Neural cell (in vitro differentiated cells): ENCODE measurements at regions not wholly inside any gene's neighbourhood (a gene's known extent, or its start where the extent isn't known, plus 50 kb on each side); places are given as distances from the start of the nearest gene placed in this dataset.

ENCODE experiments used
- H2AFZ ChIP-seq: fragments of 200-600, 300-800 bp; sonication (generic), shearing (Covaris generic); 2 replicates; pipeline ENCODE4 v1.6.0; 2014; ENCODE audit warnings: low read depth, mild to moderate bottlenecking, antibody characterized with exemption, low read length, moderate library complexity
- H3F3A ChIP-seq: fragments of 200-600 bp; shearing (Covaris generic); 2 replicates; pipeline ENCODE4 v1.6.1; 2016; ENCODE audit warnings: mild to moderate bottlenecking, moderate library complexity, mixed read lengths, antibody characterized with exemption, low read length; ENCODE audit not compliant: insufficient read depth, poor library complexity, severe bottlenecking
- H3K27ac ChIP-seq: fragments of 200-600, 300-800 bp; sonication (generic), shearing (Covaris generic); 2 replicates; pipeline ENCODE4 v1.5.1; 2014; ENCODE audit warnings: mild to moderate bottlenecking, low read length, moderate library complexity
- H3K27me3 ChIP-seq: fragments of 300-800, 200-600 bp; sonication (generic), shearing (Covaris generic); 2 replicates; pipeline ENCODE4 v1.6.0; 2014; ENCODE audit warnings: mild to moderate bottlenecking, low read depth, low read length, moderate library complexity; ENCODE audit not compliant: insufficient read depth
- H3K36me3 ChIP-seq: fragments of 300-800, 200-600 bp; sonication (generic), shearing (Covaris generic); 2 replicates; pipeline ENCODE4 v1.5.1; 2014; ENCODE audit warnings: mild to moderate bottlenecking, antibody characterized with exemption, low read length, moderate library complexity; ENCODE audit not compliant: insufficient read depth
- H3K4me2 ChIP-seq: fragments of 300-800, 200-600 bp; sonication (generic), shearing (Covaris generic); 2 replicates; pipeline ENCODE4 v1.6.0; 2014; ENCODE audit warnings: mild to moderate bottlenecking, low read length
- H3K4me3 ChIP-seq: fragments of 300-800, 200-600 bp; sonication (generic), shearing (Covaris generic); 2 replicates; pipeline ENCODE4 v1.5.1; 2014; ENCODE audit warnings: mild to moderate bottlenecking, low read length, moderate library complexity
- H3K79me2 ChIP-seq: fragments of 200-600 bp; shearing (Covaris generic); replicated peaks from 2 replicates; pipeline ENCODE4 v1.6.0; 2014; ENCODE audit warnings: mild to moderate bottlenecking, low read length, moderate library complexity; ENCODE audit not compliant: insufficient read depth
- H3K9ac ChIP-seq: fragments of 300-800, 200-600 bp; sonication (generic), shearing (Covaris generic); 2 replicates; pipeline ENCODE4 v1.6.1; 2016; ENCODE audit warnings: mild to moderate bottlenecking, low read length, mixed read lengths
- H3K9me2 ChIP-seq: fragments of 200-600 bp; shearing (Covaris generic); 2 replicates; pipeline ENCODE4 v1.6.1; 2016; ENCODE audit warnings: mild to moderate bottlenecking, low read length, mixed read lengths; ENCODE audit not compliant: insufficient read depth
- H3K9me3 ChIP-seq: fragments of 200-600, 300-800 bp; sonication (generic), shearing (Covaris generic); 2 replicates; pipeline ENCODE4 v1.6.1; 2016; ENCODE audit warnings: mild to moderate bottlenecking, mixed run types, low read length, moderate library complexity, mixed read lengths
- H4K20me1 ChIP-seq: fragments of 200-600 bp; shearing (Covaris generic); 2 replicates; pipeline ENCODE4 v1.6.1; 2016; ENCODE audit warnings: mild to moderate bottlenecking, mixed run types; ENCODE audit not compliant: insufficient read depth
- EP300 ChIP-seq: fragments of 450-650 bp; conservative IDR thresholded peaks from 2 replicates; pipeline ENCODE4 v1.6.1; 2014; ENCODE audit warnings: antibody characterized with exemption, mild to moderate bottlenecking, moderate library complexity; ENCODE audit not compliant: poor library complexity, severe bottlenecking
- EZH2 ChIP-seq: fragments of 200-600, 300-800 bp; shearing (Covaris generic), sonication (generic); IDR thresholded peaks from 2 replicates; pipeline ENCODE4 v1.6.1; 2014; ENCODE audit warnings: antibody characterized with exemption, low read length, borderline replicate concordance, mild to moderate bottlenecking; ENCODE audit not compliant: insufficient read depth, poor library complexity, severe bottlenecking
- MXI1 ChIP-seq: fragments of 450-650 bp; conservative IDR thresholded peaks from 2 replicates; pipeline ENCODE4 v1.6.1; 2014; ENCODE audit warnings: antibody characterized with exemption, mild to moderate bottlenecking; ENCODE audit not compliant: poor library complexity, severe bottlenecking
- POLR2AphosphoS5 ChIP-seq: IDR thresholded peaks from 2 replicates; pipeline ENCODE4 v1.6.1; 2012
- RAD21 ChIP-seq: fragments of 450-650 bp; conservative IDR thresholded peaks from 2 replicates; pipeline ENCODE4 v1.6.1; 2014; ENCODE audit warnings: antibody characterized with exemption, mild to moderate bottlenecking, moderate library complexity
- SMC3 ChIP-seq: fragments of 450-650 bp; conservative IDR thresholded peaks from 2 replicates; pipeline ENCODE4 v1.6.1; 2014; ENCODE audit warnings: antibody characterized with exemption, mild to moderate bottlenecking, moderate library complexity; ENCODE audit not compliant: poor library complexity
- TAF1 ChIP-seq: IDR thresholded peaks from 2 replicates; pipeline ENCODE4 v1.6.1; 2012; ENCODE audit warnings: low read depth
- TF ChIP-seq, protein P1 (sequence below): fragments of 450-650 bp; IDR thresholded peaks from 2 replicates; pipeline ENCODE4 v1.5.1; 2014; ENCODE audit warnings: antibody characterized with exemption, mild to moderate bottlenecking, moderate library complexity; ENCODE audit not compliant: poor library complexity, severe bottlenecking
- TF ChIP-seq, protein P2 (sequence below): IDR thresholded peaks from 2 replicates; pipeline ENCODE4 v1.6.1; 2012; ENCODE audit warnings: borderline replicate concordance

DNA sequence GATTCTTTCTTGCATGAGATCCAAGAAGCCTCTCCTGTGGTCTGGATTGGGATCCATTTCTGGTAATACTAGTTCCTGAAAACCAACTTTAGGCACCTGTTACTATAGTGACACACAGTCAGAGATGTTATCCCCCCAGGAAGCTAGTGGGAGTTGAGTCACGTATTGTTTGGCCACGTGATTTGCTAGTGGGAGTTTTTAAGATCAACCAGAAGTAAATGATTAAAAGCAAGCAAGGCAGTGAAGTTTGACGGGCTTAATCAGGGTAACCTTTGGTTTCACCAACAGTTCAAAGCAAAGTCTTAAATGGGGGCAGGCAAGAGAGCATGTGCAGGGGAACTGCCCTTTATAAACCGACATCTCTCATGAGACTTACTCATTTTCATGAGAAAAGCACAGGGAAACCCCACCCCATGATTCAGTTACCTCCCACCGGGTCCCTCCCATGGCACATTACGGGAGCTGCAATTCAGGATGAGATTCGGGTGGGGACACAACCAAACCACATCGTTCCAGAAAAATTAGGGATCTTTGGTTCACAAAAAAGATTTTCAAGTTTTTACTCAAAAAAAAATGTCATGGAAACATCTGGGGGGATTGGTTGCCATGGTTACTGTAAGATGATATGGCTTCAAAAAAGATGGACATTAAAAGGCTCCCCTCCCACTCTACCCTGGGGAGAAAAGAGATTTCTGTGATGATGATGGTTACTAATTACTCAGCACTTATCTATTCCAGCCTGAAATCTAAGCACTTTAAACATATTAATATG, 483.1 kb upstream of the ERCC4 start:
- no peaks in the 10 kb centered on the region for H3K27me3 ChIP-seq
- H3K79me2 ChIP-seq, result no peaks in the 10 kb centered on the region
- no peaks in the 10 kb centered on the region for H3F3A ChIP-seq
- TF ChIP-seq, protein P1, sequence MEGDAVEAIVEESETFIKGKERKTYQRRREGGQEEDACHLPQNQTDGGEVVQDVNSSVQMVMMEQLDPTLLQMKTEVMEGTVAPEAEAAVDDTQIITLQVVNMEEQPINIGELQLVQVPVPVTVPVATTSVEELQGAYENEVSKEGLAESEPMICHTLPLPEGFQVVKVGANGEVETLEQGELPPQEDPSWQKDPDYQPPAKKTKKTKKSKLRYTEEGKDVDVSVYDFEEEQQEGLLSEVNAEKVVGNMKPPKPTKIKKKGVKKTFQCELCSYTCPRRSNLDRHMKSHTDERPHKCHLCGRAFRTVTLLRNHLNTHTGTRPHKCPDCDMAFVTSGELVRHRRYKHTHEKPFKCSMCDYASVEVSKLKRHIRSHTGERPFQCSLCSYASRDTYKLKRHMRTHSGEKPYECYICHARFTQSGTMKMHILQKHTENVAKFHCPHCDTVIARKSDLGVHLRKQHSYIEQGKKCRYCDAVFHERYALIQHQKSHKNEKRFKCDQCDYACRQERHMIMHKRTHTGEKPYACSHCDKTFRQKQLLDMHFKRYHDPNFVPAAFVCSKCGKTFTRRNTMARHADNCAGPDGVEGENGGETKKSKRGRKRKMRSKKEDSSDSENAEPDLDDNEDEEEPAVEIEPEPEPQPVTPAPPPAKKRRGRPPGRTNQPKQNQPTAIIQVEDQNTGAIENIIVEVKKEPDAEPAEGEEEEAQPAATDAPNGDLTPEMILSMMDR, result no peak
- no peak for TF ChIP-seq EP300
- no peak for TF ChIP-seq TAF1
- TF ChIP-seq SMC3, result no peak
- TF ChIP-seq, protein P2, sequence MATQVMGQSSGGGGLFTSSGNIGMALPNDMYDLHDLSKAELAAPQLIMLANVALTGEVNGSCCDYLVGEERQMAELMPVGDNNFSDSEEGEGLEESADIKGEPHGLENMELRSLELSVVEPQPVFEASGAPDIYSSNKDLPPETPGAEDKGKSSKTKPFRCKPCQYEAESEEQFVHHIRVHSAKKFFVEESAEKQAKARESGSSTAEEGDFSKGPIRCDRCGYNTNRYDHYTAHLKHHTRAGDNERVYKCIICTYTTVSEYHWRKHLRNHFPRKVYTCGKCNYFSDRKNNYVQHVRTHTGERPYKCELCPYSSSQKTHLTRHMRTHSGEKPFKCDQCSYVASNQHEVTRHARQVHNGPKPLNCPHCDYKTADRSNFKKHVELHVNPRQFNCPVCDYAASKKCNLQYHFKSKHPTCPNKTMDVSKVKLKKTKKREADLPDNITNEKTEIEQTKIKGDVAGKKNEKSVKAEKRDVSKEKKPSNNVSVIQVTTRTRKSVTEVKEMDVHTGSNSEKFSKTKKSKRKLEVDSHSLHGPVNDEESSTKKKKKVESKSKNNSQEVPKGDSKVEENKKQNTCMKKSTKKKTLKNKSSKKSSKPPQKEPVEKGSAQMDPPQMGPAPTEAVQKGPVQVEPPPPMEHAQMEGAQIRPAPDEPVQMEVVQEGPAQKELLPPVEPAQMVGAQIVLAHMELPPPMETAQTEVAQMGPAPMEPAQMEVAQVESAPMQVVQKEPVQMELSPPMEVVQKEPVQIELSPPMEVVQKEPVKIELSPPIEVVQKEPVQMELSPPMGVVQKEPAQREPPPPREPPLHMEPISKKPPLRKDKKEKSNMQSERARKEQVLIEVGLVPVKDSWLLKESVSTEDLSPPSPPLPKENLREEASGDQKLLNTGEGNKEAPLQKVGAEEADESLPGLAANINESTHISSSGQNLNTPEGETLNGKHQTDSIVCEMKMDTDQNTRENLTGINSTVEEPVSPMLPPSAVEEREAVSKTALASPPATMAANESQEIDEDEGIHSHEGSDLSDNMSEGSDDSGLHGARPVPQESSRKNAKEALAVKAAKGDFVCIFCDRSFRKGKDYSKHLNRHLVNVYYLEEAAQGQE, result no peak
- TF ChIP-seq POLR2AphosphoS5, result no peak
- TF ChIP-seq MXI1, result no peak
- TF ChIP-seq RAD21, result no peak
- no peak for TF ChIP-seq EZH2
- no peaks in the 10 kb centered on the region for H3K9me3 ChIP-seq
- no peak overlapping the region for H2AFZ ChIP-seq
- no peak overlapping the region for H3K4me2 ChIP-seq
- no peaks in the 10 kb centered on the region for H4K20me1 ChIP-seq
- H3K9ac ChIP-seq, result no peak overlapping the region
- no peak overlapping the region for H3K27ac ChIP-seq
- no peak overlapping the region for H3K4me3 ChIP-seq
- no peaks in the 10 kb centered on the region for H3K9me2 ChIP-seq
- H3K36me3 ChIP-seq, result no peaks in the 10 kb centered on the region

DNA sequence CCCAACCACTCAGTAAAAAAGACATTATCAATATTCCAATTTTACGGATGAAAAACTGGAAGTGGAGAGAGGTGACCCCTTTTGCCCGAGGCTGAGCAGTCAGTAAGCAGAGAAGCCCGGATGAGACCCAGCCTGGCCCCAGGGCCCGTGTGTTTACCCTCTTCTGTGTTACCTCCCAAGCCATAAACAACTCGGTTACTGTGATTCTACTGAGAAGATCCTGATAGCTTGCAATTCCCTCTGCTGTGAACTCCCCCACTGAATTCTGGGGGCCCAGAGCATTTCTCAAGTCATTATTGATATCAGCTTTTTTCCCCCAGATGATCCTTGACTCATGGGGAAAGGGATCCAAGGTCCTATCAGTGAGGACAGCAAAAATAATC, 482.6 kb upstream of the ERCC4 start:
- TF ChIP-seq SMC3 (no peak), TAF1 (no peak), POLR2AphosphoS5 (no peak)
- TF ChIP-seq, protein P1, result no peak
- TF ChIP-seq, protein P2, result no peak

More for the DNA sequence above, 482.6 kb upstream of the ERCC4 start:
- Histone ChIP-seq H2AFZ (no peak overlapping the region), H3K9me3 (no peaks in the 10 kb centered on the region), H3K9me2 (no peaks in the 10 kb centered on the region), H3K27me3 (no peaks in the 10 kb centered on the region), H3K79me2 (no peaks in the 10 kb centered on the region), H3K4me3 (no peak overlapping the region), H3K36me3 (no peaks in the 10 kb centered on the region), H3K9ac (no peak overlapping the region), H4K20me1 (no peaks in the 10 kb centered on the region), H3K27ac (no peak overlapping the region), H3F3A (no peaks in the 10 kb centered on the region), H3K4me2 (no peak overlapping the region)
